Loucy (cell line): ENCODE measurements at regions not wholly inside any gene's neighbourhood (a gene's known extent, or its start where the extent isn't known, plus 50 kb on each side); places are given as distances from the start of the nearest gene placed in this dataset.

Experiments
- H2AFZ ChIP-seq: fragments of 200-600 bp; sonication (generic); 2 replicates; pipeline ENCODE4 v1.6.0; 2016; ENCODE audit warnings: antibody characterized with exemption, mild to moderate bottlenecking, low read length, moderate library complexity
- H3F3A ChIP-seq: fragments of 200-600 bp; 2 replicates; pipeline ENCODE4 v1.6.0; 2016; ENCODE audit warnings: antibody characterized with exemption, low read depth, mild to moderate bottlenecking
- H3K27me3 ChIP-seq: fragments of 200-600 bp; sonication (generic); 2 replicates; pipeline ENCODE4 v1.6.1; 2014; ENCODE audit warnings: low read length, mild to moderate bottlenecking; ENCODE audit not compliant: insufficient read depth, poor library complexity, severe bottlenecking
- H3K36me3 ChIP-seq: fragments of 200-600 bp; sonication (generic); 2 replicates; pipeline ENCODE4 v1.6.1; 2016; ENCODE audit warnings: low read length; ENCODE audit not compliant: insufficient read depth
- H3K4me1 ChIP-seq: fragments of 200-600 bp; sonication (generic); 2 replicates; pipeline ENCODE4 v1.5.1; 2014; ENCODE audit warnings: low read length, mild to moderate bottlenecking; ENCODE audit not compliant: insufficient read depth, poor library complexity, severe bottlenecking
- H3K4me2 ChIP-seq: fragments of 200-600 bp; sonication (generic); 2 replicates; pipeline ENCODE4 v1.6.0; 2014; ENCODE audit warnings: antibody characterized with exemption, low read length, low read depth, mild to moderate bottlenecking; ENCODE audit not compliant: poor library complexity, severe bottlenecking
- H3K4me3 ChIP-seq: fragments of 200-600 bp; sonication (generic); 2 replicates; pipeline ENCODE4 v1.5.1; 2014; ENCODE audit warnings: low read length, mild to moderate bottlenecking, mixed read lengths; ENCODE audit not compliant: poor library complexity, severe bottlenecking
- H3K79me2 ChIP-seq: fragments of 200-600 bp; sonication (generic); 2 replicates; pipeline ENCODE4 v1.6.1; 2014; ENCODE audit warnings: low read length; ENCODE audit not compliant: insufficient read depth
- H3K9ac ChIP-seq: fragments of 200-600 bp; sonication (generic); 2 replicates; pipeline ENCODE4 v1.6.0; 2014; ENCODE audit warnings: mild to moderate bottlenecking, low read depth, low read length, moderate library complexity; ENCODE audit not compliant: poor library complexity, severe bottlenecking
- H3K9me2 ChIP-seq: fragments of 200-600 bp; sonication (generic); replicated peaks from 2 replicates; pipeline ENCODE4 v1.6.1; 2016; ENCODE audit warnings: low read depth, low read length, mixed read lengths
- H3K9me3 ChIP-seq: fragments of 200-600 bp; sonication (generic); 2 replicates; pipeline ENCODE4 v1.6.1; 2014; ENCODE audit warnings: mild to moderate bottlenecking, antibody characterized with exemption, low read length, low read depth; ENCODE audit not compliant: insufficient read depth
- H4K20me1 ChIP-seq: fragments of 200-600 bp; sonication (generic); 2 replicates; pipeline ENCODE4 v1.6.0; 2014; ENCODE audit warnings: antibody characterized with exemption, low read length, mild to moderate bottlenecking; ENCODE audit not compliant: insufficient read depth, poor library complexity, severe bottlenecking
- EZH2phosphoT487 ChIP-seq: fragments of 200-600 bp; IDR thresholded peaks from 2 replicates; pipeline ENCODE4 v1.6.1; 2018; ENCODE audit warnings: antibody characterized with exemption, mild to moderate bottlenecking, moderate library complexity, borderline replicate concordance
- TF ChIP-seq, protein P1 (sequence below): fragments of 200-600 bp; sonication (generic); conservative IDR thresholded peaks from 2 replicates; pipeline ENCODE4 v1.5.1; 2014; ENCODE audit warnings: mild to moderate bottlenecking, antibody characterized with exemption, low read length

DNA sequence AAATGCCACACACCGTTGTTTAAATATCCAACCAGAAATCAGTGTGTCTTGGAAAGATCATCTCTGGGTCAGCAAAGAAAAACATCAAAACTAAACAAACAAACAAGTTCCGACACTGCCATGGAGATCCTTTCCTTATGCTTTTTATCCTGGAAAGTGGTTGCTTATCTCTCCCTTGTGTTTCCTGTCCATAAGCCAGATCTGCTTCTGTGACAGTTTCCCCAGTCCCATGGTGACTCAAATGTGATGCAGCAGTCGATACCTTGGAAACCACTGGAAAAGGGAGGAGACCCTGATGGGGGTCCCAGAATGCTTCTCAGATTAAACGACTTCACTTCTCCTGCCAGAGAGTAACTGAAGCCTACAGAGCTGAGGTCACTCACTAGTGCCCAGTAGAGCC is 94.7 kb downstream of the DMRTA2 start:
- no peaks in the 10 kb centered on the region for H3F3A ChIP-seq
- H3K9me3 ChIP-seq = no peaks in the 10 kb centered on the region
- H3K4me2 ChIP-seq = no peak overlapping the region
- no peaks in the 10 kb centered on the region for H3K79me2 ChIP-seq
- no peaks in the 10 kb centered on the region for H3K27me3 ChIP-seq
- H3K4me1 ChIP-seq = no peaks in the 10 kb centered on the region
- no peak overlapping the region for H3K4me3 ChIP-seq
- H3K9ac ChIP-seq = no peak overlapping the region
- TF ChIP-seq EZH2phosphoT487 = no peak
- TF ChIP-seq, protein P1, sequence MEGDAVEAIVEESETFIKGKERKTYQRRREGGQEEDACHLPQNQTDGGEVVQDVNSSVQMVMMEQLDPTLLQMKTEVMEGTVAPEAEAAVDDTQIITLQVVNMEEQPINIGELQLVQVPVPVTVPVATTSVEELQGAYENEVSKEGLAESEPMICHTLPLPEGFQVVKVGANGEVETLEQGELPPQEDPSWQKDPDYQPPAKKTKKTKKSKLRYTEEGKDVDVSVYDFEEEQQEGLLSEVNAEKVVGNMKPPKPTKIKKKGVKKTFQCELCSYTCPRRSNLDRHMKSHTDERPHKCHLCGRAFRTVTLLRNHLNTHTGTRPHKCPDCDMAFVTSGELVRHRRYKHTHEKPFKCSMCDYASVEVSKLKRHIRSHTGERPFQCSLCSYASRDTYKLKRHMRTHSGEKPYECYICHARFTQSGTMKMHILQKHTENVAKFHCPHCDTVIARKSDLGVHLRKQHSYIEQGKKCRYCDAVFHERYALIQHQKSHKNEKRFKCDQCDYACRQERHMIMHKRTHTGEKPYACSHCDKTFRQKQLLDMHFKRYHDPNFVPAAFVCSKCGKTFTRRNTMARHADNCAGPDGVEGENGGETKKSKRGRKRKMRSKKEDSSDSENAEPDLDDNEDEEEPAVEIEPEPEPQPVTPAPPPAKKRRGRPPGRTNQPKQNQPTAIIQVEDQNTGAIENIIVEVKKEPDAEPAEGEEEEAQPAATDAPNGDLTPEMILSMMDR = no peak
- H3K9me2 ChIP-seq = no peaks in the 10 kb centered on the region
- no peaks in the 10 kb centered on the region for H4K20me1 ChIP-seq
- no peak overlapping the region for H2AFZ ChIP-seq
- H3K36me3 ChIP-seq = no peaks in the 10 kb centered on the region

DNA sequence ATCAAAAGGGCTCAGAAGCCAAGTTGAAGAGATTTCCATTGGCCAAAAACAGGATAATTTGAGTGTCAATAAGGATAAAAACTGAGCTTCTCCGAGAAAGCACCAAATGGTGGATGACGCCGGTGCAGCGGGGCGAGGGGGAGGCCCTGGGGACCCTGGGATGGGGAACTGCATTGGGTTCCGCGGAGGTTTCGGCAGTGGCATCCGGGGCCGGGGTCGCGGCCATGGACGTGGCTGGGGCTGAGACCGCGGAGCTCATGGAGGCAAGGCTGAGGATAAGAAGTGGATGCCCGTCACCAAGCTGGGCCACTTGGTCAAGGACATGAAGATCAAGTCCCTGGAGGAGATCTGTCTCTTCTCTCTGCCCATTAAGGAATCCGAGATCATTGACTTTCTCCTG is 97.2 kb downstream of the DMRTA2 start:
- Histone ChIP-seq H3K4me2 (no peak overlapping the region), H3K36me3 (no peaks in the 10 kb centered on the region), H3K9ac (no peak overlapping the region), H4K20me1 (no peaks in the 10 kb centered on the region), H3K4me3 (no peak overlapping the region), H3K9me2 (no peaks in the 10 kb centered on the region), H2AFZ (no peak overlapping the region), H3K79me2 (no peaks in the 10 kb centered on the region), H3K27me3 (no peaks in the 10 kb centered on the region), H3K4me1 (no peaks in the 10 kb centered on the region), H3K9me3 (no peaks in the 10 kb centered on the region), H3F3A (no peaks in the 10 kb centered on the region)
- TF ChIP-seq, protein P1 = no peak
- no peak for TF ChIP-seq EZH2phosphoT487

GRCh38 chr1:50322579-50322978 is 100.7 kb downstream of the DMRTA2 start:
- no peaks in the 10 kb centered on the region for H3K9me3 ChIP-seq
- H3F3A ChIP-seq = no peaks in the 10 kb centered on the region
- no peak overlapping the region for H3K4me3 ChIP-seq
- no peaks in the 10 kb centered on the region for H4K20me1 ChIP-seq
- H3K4me2 ChIP-seq = no peak overlapping the region
- H3K4me1 ChIP-seq = no peaks in the 10 kb centered on the region
- H3K9ac ChIP-seq = no peak overlapping the region
- no peak for TF ChIP-seq EZH2phosphoT487
- TF ChIP-seq, protein P1 = no peak
- no peaks in the 10 kb centered on the region for H3K9me2 ChIP-seq
- H2AFZ ChIP-seq = no peak overlapping the region
- no peaks in the 10 kb centered on the region for H3K27me3 ChIP-seq
- H3K79me2 ChIP-seq = no peaks in the 10 kb centered on the region
- H3K36me3 ChIP-seq = no peaks in the 10 kb centered on the region
